Glomerular endothelial cell (primary cell): ENCODE measurements at regions not wholly inside any gene's neighbourhood (a gene's known extent, or its start where the extent isn't known, plus 50 kb on each side); places are given as distances from the start of the nearest gene placed in this dataset.

Experiments used
- DNase-seq: peaks from one replicate; pipeline ENCODE4 v3.0.0-alpha.2; 2011; ENCODE audit warnings: low read depth, low spot score; ENCODE audit errors: extremely low read depth

DNA sequence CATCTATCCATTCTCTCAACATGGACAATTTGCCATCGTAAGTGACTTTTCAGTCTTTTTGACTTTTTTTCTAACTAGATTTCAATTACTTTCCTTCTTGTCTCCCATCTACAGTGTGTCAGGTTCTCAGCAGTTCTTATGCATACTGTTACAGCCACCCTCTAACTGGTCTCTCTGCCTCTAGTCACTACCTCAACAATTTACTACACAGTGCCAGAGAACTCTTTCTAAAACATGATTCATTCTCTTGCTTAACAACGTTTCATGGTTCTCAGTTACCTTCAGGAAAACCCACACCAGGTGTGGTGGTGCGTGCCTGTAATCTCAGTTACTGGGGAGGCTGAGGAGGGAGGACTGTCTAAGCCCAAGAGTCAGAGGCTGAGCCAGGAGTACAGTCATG is 95.4 kb downstream of the DIPK2A start:
- no peak for DNase-seq

DNA sequence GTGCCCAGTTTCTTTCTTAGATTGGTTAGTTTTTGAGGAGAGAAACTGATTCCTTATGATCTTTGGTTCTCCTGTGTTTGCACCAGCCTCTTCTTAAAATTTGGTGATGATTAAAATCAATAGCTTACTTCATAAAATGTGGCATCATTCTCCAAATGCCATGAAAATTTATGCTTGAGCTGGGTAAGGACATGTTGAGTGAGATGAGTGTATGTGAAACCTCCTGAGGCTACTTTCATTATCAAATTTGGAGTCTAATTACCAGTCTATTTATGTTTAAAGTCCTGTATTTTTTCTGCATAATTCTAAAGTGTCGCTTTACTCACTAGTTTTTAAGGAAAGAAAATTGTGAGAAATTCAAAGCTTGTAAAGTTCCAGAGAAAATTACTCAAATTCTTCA is 102.1 kb downstream of the DIPK2A start:
- no peak for DNase-seq

- DNase-seq: no peak
Measured at GRCh38 chr3:144079634-144080033, 108.0 kb downstream of the DIPK2A start.

- no peak for DNase-seq
Measured at GRCh38 chr3:144084929-144085328, 113.3 kb downstream of the DIPK2A start.

DNA sequence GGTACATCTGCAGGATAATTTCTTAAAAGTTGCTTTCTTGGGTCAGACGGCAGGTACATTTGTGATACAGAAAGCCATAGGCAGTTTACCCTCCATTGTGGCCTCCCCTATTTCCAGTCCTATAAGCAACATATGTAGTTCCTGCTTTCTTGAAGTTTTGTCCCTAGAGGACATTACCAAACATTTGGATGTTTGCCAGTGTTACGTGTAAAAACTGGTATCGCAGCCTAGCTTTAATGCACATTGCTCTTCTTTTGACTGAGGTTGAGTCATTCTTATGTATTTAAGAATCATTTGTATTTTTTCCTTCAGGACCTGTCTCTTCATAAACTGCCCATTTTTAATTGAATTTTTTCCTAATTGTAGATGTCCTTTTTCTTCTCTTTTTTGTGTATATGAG is 114.3 kb downstream of the DIPK2A start:
- no peak for DNase-seq

DNA sequence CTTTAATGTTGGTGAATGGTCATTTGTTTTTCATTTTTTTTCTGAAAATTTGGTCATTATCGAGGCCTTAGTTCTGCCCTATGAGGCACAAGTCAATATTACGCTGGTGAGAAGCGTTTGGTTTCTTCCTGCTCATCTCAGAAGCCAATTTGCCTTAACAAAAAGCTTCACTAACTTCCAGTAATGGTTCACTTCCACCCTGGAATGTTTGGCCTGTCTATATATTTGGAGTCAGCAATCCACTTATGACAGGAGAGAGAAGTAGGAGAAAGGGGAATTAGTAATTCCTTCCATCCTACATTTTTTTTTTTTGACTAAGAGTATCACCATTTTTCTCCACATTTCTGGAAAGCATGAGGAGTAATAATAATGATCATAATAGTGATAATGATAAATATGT is 124.4 kb downstream of the DIPK2A start:
- DNase-seq: no peak

DNA sequence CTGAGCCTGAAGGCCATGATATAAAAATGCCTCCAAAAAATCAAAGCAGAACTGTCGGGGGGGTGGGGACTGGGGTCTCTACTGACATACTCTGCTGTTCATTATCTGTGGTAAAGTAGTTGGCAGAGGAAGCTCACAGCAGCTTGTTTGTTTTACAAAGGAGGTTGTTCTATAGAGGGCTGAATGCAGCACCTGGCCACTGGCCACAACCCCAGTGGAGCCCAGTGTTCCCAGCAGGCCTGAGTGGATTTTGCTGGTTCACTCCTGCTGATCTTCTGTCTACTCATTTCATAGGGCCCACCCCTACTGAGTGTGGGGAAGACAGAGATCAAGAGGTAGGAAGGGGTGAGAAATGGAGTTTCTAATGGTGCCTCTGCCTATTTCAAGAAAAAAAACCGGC is 125.5 kb downstream of the DIPK2A start:
- no peak for DNase-seq

DNA sequence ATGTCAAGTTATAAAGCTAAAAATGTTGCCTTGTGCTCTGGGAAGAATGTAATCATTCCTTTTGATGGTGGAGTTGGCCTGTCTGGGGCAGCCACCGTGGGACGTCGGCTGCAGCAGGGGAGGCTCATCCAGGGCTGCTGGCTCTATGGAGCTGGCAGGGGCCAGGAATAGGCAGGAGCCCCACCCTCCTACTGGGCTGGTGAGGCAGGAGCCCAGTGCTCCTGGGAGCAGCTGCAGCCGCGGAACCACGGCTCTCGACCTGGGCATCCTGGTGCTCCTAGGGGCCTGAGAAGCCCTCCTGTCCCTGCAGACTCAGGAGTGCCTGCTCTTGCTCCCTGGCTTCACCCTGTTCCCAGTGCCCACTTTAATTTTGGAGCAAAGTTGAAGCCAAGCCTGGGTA is 127.1 kb downstream of the DIPK2A start:
- no peak for DNase-seq

DNA sequence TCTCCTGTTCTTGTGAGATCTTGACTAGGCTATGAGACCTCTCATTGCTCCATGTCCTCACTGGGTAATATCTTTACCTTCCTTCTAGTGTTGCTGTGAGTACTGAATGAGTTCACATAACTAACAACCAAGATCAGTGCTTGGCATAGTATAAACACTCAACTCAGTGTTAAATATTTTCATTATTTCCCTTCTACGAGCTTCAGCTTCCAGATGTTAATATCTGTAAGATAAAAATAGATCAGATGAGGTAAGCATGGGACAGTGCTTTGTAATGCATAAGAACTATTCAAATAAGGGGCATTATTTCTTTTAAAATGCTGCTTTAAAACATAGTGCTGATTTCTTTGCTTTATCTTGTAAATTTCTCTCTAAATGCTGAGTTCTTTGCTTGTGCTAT is 130.8 kb downstream of the DIPK2A start:
- no peak for DNase-seq

DNA sequence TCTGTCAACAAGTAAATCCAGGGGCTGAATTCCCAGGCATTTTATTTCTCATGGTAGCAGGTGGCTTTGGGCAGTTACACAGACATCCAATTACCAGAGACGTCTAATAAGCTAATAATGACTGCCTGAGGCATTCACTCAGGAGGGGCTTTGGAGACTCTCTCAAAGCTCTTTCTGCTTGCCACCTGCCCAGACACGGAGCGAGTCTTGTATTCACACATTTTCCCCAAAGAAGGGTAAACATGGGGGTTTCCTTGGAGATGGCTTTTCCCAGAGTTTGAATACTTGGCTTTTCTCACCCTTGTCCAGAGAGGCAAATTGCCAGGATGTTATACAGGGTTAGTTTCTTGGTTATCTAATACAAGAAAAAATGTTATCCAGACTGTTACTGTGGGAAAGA is 132.6 kb downstream of the DIPK2A start:
- DNase-seq: no peak

- no peak for DNase-seq
Measured at GRCh38 chr3:144104679-144105078, 133.1 kb downstream of the DIPK2A start.

DNA sequence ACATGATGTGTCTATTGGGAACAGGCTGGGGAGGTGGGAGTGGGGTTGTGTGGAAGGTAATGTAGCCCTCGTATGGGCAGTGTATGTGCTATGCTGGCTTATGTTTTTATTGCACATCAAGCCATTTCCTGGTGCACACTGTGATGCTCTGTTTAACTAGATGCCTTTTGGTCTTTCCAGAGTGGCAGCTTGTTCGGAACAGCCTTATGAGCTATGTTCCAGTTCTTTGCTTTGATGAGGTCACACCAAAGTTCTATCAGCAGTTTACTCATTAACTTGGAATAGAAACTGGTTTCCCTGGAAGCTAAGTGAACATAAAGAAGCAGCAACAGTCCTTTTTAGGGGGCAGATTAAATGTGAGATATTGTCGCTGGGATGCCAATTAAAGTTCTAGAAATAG is 133.9 kb downstream of the DIPK2A start:
- DNase-seq: no peak

DNA sequence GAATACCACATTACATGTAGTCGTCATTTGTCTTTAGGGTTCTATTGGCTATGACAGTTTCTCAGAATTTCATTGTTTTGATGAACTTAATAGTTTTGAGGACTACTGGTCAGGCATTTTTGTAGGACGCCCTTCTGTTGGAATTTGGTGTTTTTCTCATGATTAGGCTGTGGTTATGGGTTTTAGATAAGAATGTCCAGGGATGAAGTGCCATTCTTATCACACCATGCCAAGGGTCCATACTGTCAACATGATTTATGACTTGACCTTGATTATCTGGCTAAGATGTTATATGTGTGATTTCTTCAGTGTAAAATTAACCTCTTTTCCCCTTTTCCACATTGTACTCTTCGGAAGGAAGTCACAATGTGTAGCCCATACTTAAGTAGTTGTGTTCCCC is 135.3 kb downstream of the DIPK2A start:
- no peak for DNase-seq

- no peak for DNase-seq
Measured at GRCh38 chr3:144107923-144108322, 136.3 kb downstream of the DIPK2A start.

DNA sequence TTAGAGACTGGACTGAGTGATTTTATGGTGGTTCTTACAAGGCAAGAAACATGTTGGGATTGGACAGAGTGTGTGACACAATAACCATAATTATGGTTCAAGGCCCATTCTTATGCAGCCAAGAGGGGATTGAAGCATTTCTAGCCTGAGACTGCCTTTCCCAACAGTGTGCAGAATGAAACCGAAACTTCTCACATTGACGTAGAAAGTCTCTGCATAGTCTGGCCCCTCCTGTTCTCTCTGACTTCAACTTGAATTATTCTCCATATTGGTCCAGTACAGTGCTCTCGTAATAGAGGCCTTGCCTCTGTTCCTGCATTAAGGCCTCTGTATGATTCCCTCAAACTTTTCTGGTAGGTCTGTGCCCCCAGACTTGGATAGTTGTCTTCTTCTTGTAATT is 138.3 kb downstream of the DIPK2A start:
- DNase-seq: no peak

- no peak for DNase-seq
Measured at GRCh38 chr3:144112036-144112435, 140.4 kb downstream of the DIPK2A start.

- DNase-seq: no peak
Measured at GRCh38 chr3:144112437-144112836, 140.8 kb downstream of the DIPK2A start.

DNA sequence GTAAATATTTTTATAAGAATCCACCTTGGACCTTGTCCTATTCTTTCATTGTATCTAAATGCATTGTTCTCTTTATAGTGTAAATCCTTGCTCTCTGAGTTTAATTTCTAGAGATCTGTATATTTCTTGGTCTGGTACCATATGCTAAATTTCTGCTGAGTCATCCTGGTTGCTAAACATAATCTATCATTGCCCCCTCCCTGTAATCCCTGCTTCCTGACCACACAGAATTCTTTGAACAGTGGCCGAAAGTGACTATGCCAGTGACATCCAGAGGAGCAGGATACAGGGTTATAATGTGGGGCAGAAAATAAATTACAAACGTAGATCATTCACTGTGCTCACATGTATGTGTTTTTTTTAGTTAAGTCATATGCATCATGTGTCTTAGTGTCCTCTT is 143.1 kb downstream of the DIPK2A start:
- DNase-seq: no peak

- DNase-seq: no peak
Measured at GRCh38 chr3:144119633-144120032, 148.0 kb downstream of the DIPK2A start.

DNA sequence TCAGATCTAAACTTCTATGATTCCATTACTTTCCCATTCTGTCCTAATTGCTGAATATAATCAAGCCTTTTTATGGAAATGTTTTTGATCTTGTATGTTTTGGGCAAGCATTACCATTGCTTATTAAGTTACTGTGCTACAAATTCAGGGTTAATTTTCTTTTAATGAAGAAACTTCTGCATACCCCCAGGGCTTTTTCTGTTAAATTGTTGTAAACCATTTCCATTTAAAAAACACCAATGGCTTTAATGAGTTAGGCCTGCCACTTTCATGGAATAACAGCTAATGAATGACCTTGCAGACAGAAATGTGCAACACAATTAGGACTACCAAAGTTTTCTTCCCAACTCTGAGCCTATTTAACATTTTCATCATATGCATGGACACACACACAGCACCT is 150.0 kb downstream of the DIPK2A start:
- no peak for DNase-seq

DNA sequence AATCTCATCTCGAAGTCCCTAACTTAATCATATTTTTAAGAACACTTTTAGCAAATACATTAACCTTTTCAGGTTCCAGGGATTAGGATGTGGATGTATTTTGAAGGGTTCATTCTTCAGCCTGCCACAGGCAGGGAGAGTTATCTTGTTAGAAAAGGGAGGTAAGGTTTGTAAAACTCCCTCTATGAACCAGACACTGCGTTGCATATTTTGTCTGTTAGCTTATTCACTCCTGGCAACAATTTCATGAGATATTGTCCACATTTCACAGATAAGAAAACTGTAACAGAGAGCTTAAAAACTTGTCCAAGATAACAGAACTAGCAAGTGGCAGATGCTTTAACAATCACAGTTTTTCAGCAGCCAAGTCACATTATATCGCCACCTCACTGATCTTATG is 155.4 kb downstream of the DIPK2A start:
- DNase-seq: no peak

DNA sequence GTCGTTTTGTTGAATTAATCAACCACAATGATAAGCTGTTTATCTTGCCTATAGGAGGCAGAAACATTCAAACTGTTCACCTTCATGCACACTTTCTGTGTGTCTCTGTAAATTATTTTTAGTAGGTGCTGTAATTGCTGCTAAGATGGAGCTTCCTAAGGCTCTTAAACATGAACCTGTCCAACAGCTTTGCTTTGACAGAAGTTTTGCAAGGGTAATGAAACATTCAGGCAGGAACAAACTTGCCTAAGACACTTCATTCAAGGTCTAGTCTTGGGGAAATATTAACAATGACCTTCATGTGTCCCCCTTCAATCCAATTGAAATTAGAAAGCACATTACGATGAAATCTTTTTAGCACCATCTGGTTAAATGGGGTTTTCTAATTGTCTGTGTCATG is 156.1 kb downstream of the DIPK2A start:
- DNase-seq: no peak

GRCh38 chr3:144128108-144128892 is 156.7 kb downstream of the DIPK2A start:
- DNase-seq: no peak
